NCI-H524 (cell line): ENCODE measurements at regions not wholly inside any gene's neighbourhood (a gene's known extent, or its start where the extent isn't known, plus 50 kb on each side); places are given as distances from the start of the nearest gene placed in this dataset.
"Not testable (repeated sequence)": the region's sequence is repeated elsewhere in the genome, so short reads cannot be mapped to it uniquely, and the experiment has no call there.

ENCODE experiments used
- DNase-seq, 2 experiments: peaks; one replicate each; lab custom pipeline; 2025; lab: John Stamatoyannopoulos, UW

- no peak for DNase-seq
Measured at GRCh38 chr9:136611606-136612005, 51.1 kb upstream of the EGFL7 start.

- no peak for DNase-seq
Measured at GRCh38 chr9:136611119-136611518, 51.6 kb upstream of the EGFL7 start.

- DNase-seq = no peak
Measured at GRCh38 chr9:136610426-136610825, 52.3 kb upstream of the EGFL7 start.

- DNase-seq = peak; percentile 59 to 75
Measured at GRCh38 chr9:136609838-136610311, 52.8 kb upstream of the EGFL7 start.

GRCh38 chr9:136609160-136609475 lies 53.6 kb upstream of the EGFL7 start:
- DNase-seq = no peak

GRCh38 chr9:136608348-136609159 lies 54.2 kb upstream of the EGFL7 start:
- peak in 1 of 2 experiments; percentile 33 for DNase-seq

- no peak for DNase-seq
Measured at GRCh38 chr9:136607334-136607919, 55.3 kb upstream of the EGFL7 start.

- no peak for DNase-seq
Measured at GRCh38 chr9:136606687-136607333, 55.9 kb upstream of the EGFL7 start.

GRCh38 chr9:136605988-136606660 lies 56.6 kb upstream of the EGFL7 start:
- DNase-seq = no peak

GRCh38 chr9:136604823-136605525 lies 57.7 kb upstream of the EGFL7 start:
- peak in 1 of 2 experiments; percentile 19 for DNase-seq

- no peak for DNase-seq
Measured at GRCh38 chr9:136603901-136604814, 58.3 kb upstream of the NOTCH1 start.

- DNase-seq = no peak
Measured at GRCh38 chr9:136603216-136603615, 57.4 kb upstream of the NOTCH1 start.

- peak in 1 of 2 experiments; percentile 40 for DNase-seq
Measured at GRCh38 chr9:136602193-136602885, 56.5 kb upstream of the NOTCH1 start.

- DNase-seq = not testable (repeated sequence)
Measured at GRCh38 chr9:136601250-136601973, 55.6 kb upstream of the NOTCH1 start.

GRCh38 chr9:136599811-136600660 lies 54.2 kb upstream of the NOTCH1 start:
- no peak for DNase-seq

- DNase-seq = no peak
Measured at GRCh38 chr9:136599074-136599531, 53.3 kb upstream of the NOTCH1 start.

- not testable (repeated sequence) for DNase-seq
Measured at GRCh38 chr9:136598390-136599073, 52.7 kb upstream of the NOTCH1 start.

GRCh38 chr9:136597965-136598364 lies 52.1 kb upstream of the NOTCH1 start:
- DNase-seq = no peak
